Colonic mucosa (tissue), 4 donors: ENCODE measurements at regions not wholly inside any gene's neighbourhood (a gene's known extent, or its start where the extent isn't known, plus 50 kb on each side); places are given as distances from the start of the nearest gene placed in this dataset.

Experiments
- DNase-seq: peaks from one replicate; pipeline ENCODE4 v3.0.0-alpha.2; 2020
- H3K27ac ChIP-seq: fragments of 200-600 bp; one replicate; pipeline ENCODE4 v1.8.0; 2021
- H3K27me3 ChIP-seq: fragments of 200-600 bp; one replicate; pipeline ENCODE4 v1.8.0; 2021
- H3K36me3 ChIP-seq: fragments of 200-600 bp; one replicate; pipeline ENCODE4 v1.8.0; 2021
- H3K4me1 ChIP-seq: fragments of 200-600 bp; one replicate; pipeline ENCODE4 v1.8.0; 2021; ENCODE audit warnings: mild to moderate bottlenecking
- H3K4me3 ChIP-seq: fragments of 200-600 bp; one replicate; pipeline ENCODE4 v1.8.0; 2021
- H3K9ac ChIP-seq, 2 donors: one replicate each; pipeline ENCODE4 v1.7.0; 2013; ENCODE audit warnings: control low read depth in 2 of 2, low read depth in 2 of 2, low read length in 2 of 2
- H3K9me3 ChIP-seq: fragments of 200-600 bp; one replicate; pipeline ENCODE4 v1.8.0; 2021
- intact Hi-C: fragments of 100-400 bp; cut with DNase I; formaldehyde crosslinking; loops from one replicate; pipeline ENCODE4 v1.14.1; 2022
- TF ChIP-seq, protein P1 (sequence below): fragments of 200-600 bp; IDR thresholded peaks from one replicate; pipeline ENCODE4 v1.8.0; 2022; ENCODE audit warnings: antibody characterized with exemption, mild to moderate bottlenecking
- donor health status: healthy.
- donor health status: DM: no; HTN: no; CAD: no.
- donor health status: DM: no; HTN: no; CAD: no.

DNA sequence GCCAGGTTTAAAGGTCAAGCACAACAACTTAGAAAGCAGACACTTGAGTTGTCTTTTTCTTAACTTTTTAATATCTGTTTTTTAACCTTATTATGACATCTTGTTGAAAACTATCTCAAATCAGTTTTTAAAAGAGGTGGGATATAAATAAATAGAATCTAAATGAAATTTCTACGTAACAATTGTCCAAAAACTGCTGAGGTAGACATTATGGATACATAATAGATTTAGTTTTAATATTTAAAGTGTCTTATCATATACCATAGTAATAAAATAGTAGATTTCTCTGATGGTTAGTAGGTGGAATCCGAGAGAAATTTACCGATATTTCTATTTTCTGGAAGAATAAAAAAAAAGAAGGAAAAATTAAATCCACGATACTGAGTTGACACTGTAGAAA, 113.9 kb upstream of the MMS22L start:
- TF ChIP-seq, protein P1, sequence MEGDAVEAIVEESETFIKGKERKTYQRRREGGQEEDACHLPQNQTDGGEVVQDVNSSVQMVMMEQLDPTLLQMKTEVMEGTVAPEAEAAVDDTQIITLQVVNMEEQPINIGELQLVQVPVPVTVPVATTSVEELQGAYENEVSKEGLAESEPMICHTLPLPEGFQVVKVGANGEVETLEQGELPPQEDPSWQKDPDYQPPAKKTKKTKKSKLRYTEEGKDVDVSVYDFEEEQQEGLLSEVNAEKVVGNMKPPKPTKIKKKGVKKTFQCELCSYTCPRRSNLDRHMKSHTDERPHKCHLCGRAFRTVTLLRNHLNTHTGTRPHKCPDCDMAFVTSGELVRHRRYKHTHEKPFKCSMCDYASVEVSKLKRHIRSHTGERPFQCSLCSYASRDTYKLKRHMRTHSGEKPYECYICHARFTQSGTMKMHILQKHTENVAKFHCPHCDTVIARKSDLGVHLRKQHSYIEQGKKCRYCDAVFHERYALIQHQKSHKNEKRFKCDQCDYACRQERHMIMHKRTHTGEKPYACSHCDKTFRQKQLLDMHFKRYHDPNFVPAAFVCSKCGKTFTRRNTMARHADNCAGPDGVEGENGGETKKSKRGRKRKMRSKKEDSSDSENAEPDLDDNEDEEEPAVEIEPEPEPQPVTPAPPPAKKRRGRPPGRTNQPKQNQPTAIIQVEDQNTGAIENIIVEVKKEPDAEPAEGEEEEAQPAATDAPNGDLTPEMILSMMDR: no peak
- intact Hi-C loops: no loop called here
- no peak overlapping the region for H3K4me3 ChIP-seq
- no peaks in the 10 kb centered on the region for H3K36me3 ChIP-seq
- DNase-seq: no peak
- no peak overlapping the region for H3K9ac ChIP-seq
- no peaks in the 10 kb centered on the region for H3K9me3 ChIP-seq
- H3K27me3 ChIP-seq: no peaks in the 10 kb centered on the region
- H3K27ac ChIP-seq: no peak overlapping the region
- H3K4me1 ChIP-seq: no peaks in the 10 kb centered on the region

DNA sequence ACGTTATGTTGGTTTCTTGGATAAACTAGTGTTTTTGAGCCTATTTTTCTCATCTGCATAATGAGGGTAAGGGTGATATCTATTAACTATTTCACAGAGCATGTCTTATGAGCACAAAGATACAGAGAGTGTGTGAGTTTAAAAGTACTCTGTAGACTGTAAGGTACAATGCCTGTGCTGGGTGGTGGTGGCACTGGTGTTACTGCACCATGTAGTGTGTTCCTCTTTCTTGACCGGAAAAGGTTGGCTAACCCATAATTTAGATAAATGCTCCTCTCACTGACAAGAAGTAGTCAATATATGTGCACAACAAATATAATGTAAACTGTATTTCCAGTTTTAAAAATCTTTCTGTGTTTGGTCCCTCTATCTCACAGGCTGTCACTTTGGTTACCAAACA, 116.2 kb upstream of the MMS22L start:
- intact Hi-C loops: no loop called here
- Histone ChIP-seq H3K9ac (no peak overlapping the region), H3K4me3 (no peak overlapping the region), H3K36me3 (no peaks in the 10 kb centered on the region), H3K9me3 (no peaks in the 10 kb centered on the region), H3K4me1 (no peaks in the 10 kb centered on the region), H3K27ac (no peak overlapping the region), H3K27me3 (no peaks in the 10 kb centered on the region)
- TF ChIP-seq, protein P1: no peak
- DNase-seq: no peak

DNA sequence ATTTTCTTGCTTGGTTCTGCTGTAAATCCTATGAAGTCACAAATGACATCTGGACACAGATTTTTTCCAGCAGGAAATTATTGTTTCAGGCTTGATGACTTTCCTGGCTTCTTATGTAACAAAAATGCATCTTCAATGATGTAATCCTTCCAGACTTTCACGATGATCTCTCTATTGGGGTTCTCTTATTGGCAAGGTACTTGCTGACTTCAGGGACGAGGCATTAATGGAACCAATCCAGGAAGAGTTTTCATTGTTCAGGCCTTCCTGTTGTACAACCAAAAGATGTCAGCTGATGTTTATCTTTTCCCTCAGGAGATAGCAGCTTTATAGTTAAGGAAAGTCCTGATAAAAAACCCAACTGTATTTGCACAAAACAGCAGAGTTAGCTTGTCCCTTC, 118.5 kb upstream of the MMS22L start:
- no peak overlapping the region for H3K9ac ChIP-seq
- H3K9me3 ChIP-seq: no peaks in the 10 kb centered on the region
- intact Hi-C loops: no loop called here
- H3K36me3 ChIP-seq: no peaks in the 10 kb centered on the region
- no peak overlapping the region for H3K27ac ChIP-seq
- H3K27me3 ChIP-seq: no peaks in the 10 kb centered on the region
- no peak for DNase-seq
- H3K4me3 ChIP-seq: no peak overlapping the region
- H3K4me1 ChIP-seq: no peaks in the 10 kb centered on the region
- TF ChIP-seq, protein P1: no peak

DNA sequence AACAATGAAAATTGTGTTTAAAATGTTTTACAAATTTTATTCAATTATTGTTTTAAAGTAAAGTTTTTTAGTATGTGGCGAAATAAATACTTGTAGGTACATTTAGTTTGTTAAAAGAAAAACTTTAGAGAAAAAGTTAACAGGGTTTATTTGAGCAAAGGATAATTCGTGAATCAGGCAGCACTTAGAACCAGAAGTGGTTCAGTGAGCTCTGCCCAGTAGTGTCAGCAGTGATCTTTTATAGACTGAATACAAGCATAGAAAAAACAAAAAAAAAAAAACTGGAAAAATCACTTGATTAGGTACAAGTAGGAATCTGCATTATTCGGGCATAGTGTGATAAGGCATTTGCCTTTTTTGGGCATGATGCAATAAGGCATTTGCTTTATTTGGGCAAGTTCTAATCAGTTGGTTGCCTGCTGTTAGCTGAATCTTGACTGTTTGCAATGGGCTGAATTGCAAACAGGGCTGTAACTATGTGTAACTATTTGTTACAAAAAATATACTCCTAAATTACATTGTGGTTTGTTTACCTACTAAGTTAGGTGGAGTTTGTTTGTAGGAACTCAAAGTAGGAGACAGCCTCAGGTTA, 122.9 kb upstream of the MMS22L start:
- Histone ChIP-seq H3K27me3 (no peaks in the 10 kb centered on the region), H3K36me3 (no peaks in the 10 kb centered on the region), H3K27ac (no peak overlapping the region), H3K4me3 (no peak overlapping the region), H3K9ac (no peak overlapping the region), H3K9me3 (no peaks in the 10 kb centered on the region), H3K4me1 (no peaks in the 10 kb centered on the region)
- no peak for DNase-seq
- intact Hi-C loops: no loop called here
- TF ChIP-seq, protein P1: no peak

DNA sequence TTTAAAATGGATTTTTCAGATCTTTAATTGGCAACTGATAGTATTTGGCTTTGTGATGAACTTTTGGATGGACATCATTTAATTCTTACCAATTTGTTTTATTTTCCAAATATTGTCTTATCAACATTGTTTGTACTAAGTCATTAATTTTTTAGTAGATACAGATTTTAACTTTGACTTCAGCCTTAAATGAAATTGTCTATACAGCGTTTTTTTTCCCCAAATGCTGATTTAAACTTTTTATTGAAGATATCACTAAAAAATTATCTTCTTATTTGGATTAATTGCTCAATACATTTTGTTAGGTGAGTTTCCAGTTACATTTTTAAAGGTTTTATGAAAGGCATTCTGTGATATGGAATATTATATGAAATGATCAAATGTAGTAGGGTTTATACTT, 123.6 kb upstream of the MMS22L start:
- no peak overlapping the region for H3K4me3 ChIP-seq
- no peak overlapping the region for H3K9ac ChIP-seq
- H3K9me3 ChIP-seq: no peaks in the 10 kb centered on the region
- no peaks in the 10 kb centered on the region for H3K27me3 ChIP-seq
- TF ChIP-seq, protein P1: no peak
- no peaks in the 10 kb centered on the region for H3K4me1 ChIP-seq
- no peak for DNase-seq
- intact Hi-C loops: no loop called here
- no peak overlapping the region for H3K27ac ChIP-seq
- no peaks in the 10 kb centered on the region for H3K36me3 ChIP-seq
